Neural crest cell (in vitro differentiated cells): ENCODE measurements at regions not wholly inside any gene's neighbourhood (a gene's known extent, or its start where the extent isn't known, plus 50 kb on each side); places are given as distances from the start of the nearest gene placed in this dataset.

Experiments used
- DNase-seq: peaks from one replicate; pipeline ENCODE4 v3.0.0; 2021; ENCODE audit warnings: low read depth, mixed read lengths, low spot score
- H3K27ac Mint-ChIP-seq: one replicate; pipeline ENCODE4 v1.8.0; 2021; ENCODE audit warnings: mild to moderate bottlenecking, mixed read lengths; ENCODE audit not compliant: unreplicated experiment
- H3K27me3 Mint-ChIP-seq: 2 replicates; pipeline ENCODE4 v1.8.0; 2021; ENCODE audit warnings: low read depth, mild to moderate bottlenecking, mixed read lengths
- H3K36me3 Mint-ChIP-seq: 2 replicates; pipeline ENCODE4 v1.8.0; 2021; ENCODE audit warnings: low read depth, mild to moderate bottlenecking, mixed read lengths
- H3K4me1 Mint-ChIP-seq: 2 replicates; pipeline ENCODE4 v1.8.0; 2021; ENCODE audit warnings: mixed read lengths
- H3K4me3 Mint-ChIP-seq: one replicate; pipeline ENCODE4 v1.8.0; 2021; ENCODE audit warnings: mild to moderate bottlenecking, mixed read lengths
- H3K9me3 Mint-ChIP-seq: 2 replicates; pipeline ENCODE4 v1.8.0; 2021; ENCODE audit warnings: mixed read lengths
- CTCF ChIP-seq: fragments of 200-600 bp; sonication (generic); conservative IDR thresholded peaks from 2 replicates; pipeline ENCODE4 v1.5.0; 2021; ENCODE audit warnings: antibody characterized with exemption, mild to moderate bottlenecking

GRCh38 chr2:186325827-186326535 is 160.1 kb upstream of the ZC3H15 start:
- Mint-ChIP-seq H3K4me1 (no peaks in the 10 kb centered on the region), H3K27ac (peak overlapping the region; percentile 32), H3K27me3 (no peaks in the 10 kb centered on the region), H3K9me3 (peaks cover 9% of the 10 kb centered on the region), H3K36me3 (peaks cover 7% of the 10 kb centered on the region), H3K4me3 (no peak overlapping the region)
- no peak for TF ChIP-seq CTCF
- no peak for DNase-seq

DNA sequence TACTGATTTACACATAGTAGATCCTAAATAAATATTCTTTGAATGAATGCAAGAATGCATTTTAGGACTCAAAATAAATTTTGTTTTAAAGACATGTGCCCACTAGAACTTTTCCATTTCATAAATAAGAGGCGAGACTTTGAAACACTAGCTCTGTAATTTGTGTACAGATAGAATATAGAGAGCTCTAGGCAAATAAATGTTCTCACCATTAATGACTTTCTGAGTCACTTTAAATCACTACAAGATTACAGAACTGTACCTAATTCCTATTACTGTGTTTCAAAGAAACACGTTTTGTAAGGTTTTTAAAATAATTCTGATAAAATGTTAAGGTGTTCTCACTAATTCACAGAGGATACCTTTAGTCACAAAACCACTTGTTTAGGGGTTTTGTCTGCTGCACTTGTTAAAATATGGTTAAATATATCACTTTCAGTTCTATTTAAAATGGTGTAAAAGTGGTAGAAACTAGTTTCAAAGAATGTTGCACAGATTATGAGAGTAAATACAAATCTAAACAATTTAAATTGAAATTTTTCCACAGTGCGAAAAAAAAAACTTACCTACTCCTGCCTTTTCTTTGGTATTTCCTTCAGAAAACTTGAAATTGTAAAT is 158.7 kb upstream of the ZC3H15 start:
- Mint-ChIP-seq H3K27ac (no peak overlapping the region), H3K36me3 (peaks cover 7% of the 10 kb centered on the region), H3K27me3 (no peaks in the 10 kb centered on the region), H3K4me1 (no peaks in the 10 kb centered on the region), H3K4me3 (no peak overlapping the region), H3K9me3 (peaks cover 9% of the 10 kb centered on the region)
- no peak for TF ChIP-seq CTCF
- no peak for DNase-seq

DNA sequence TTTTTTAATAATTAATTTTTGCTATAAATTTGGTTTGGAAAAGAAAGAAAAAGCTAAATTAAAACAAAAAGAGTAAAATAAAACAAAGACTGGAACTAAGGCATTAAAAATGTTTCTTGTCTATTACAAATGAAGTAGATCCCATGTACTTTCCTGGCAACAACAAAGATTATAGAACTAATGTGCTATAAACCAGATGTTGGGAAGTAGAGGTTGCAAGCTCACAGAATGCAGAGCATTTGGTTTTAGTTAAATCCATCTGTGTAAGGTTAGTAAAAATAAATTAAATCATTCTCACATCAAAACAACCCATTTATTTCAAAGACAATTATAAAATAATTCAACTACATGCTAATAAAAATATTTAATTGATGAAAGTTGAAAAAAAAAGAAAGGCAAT is 157.2 kb upstream of the ZC3H15 start:
- TF ChIP-seq CTCF: no peak
- peaks cover 2% of the 10 kb centered on the region for H3K9me3 Mint-ChIP-seq
- DNase-seq: no peak
- no peaks in the 10 kb centered on the region for H3K27me3 Mint-ChIP-seq
- no peaks in the 10 kb centered on the region for H3K4me1 Mint-ChIP-seq
- no peak overlapping the region for H3K27ac Mint-ChIP-seq
- H3K36me3 Mint-ChIP-seq: peaks cover 2% of the 10 kb centered on the region
- H3K4me3 Mint-ChIP-seq: no peak overlapping the region

DNA sequence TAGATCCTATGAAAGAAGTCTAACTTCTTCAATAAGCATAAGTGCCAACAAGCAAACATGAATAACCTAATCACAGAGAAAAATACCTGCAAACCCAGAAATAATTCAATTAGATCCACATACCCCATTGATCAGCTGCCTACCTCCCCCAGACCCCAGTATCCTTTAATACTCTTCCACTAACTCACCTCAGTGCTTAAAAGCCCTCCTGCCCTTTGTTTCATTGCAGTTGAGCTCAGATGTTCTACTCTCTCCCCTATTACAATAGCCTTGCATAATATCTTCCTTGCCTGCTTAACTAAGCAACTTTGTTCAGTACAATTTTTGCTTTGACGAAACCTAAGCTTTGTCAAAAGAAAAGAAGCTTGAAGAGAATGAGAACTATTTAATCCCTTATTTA is 156.0 kb upstream of the ZC3H15 start:
- H3K27me3 Mint-ChIP-seq: no peaks in the 10 kb centered on the region
- H3K36me3 Mint-ChIP-seq: no peaks in the 10 kb centered on the region
- no peaks in the 10 kb centered on the region for H3K9me3 Mint-ChIP-seq
- no peak overlapping the region for H3K27ac Mint-ChIP-seq
- no peak for DNase-seq
- H3K4me1 Mint-ChIP-seq: no peaks in the 10 kb centered on the region
- H3K4me3 Mint-ChIP-seq: no peak overlapping the region
- TF ChIP-seq CTCF: no peak

DNA sequence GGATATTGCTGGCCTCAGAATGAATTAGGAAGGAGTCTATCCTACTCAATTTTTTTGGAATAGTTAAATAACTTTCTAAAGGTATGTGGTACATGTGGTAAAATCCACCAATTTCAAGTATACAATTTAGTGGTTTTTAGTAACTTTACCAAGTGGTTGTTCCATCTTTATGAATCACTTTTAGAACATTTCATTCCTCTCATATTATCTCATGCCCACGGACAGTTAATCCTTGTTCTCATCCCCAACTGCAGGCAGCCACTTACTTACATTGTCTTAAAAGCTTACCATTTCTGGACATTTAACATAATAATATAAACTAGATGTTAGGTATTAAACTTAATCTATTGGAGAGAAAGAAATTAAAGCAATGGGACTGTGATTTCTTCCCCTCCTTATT is 146.3 kb upstream of the ZC3H15 start:
- Mint-ChIP-seq H3K4me3 (no peak overlapping the region), H3K4me1 (no peaks in the 10 kb centered on the region), H3K36me3 (peaks cover 8% of the 10 kb centered on the region), H3K9me3 (peaks cover 3% of the 10 kb centered on the region), H3K27ac (no peak overlapping the region), H3K27me3 (no peaks in the 10 kb centered on the region)
- TF ChIP-seq CTCF: no peak
- DNase-seq: no peak
